ENCODE measurements at regions not wholly inside any gene's neighbourhood (a gene's known extent, or its start where the extent isn't known, plus 50 kb on each side); places are given as distances from the start of the nearest gene placed in this dataset.
"Not testable (repeated sequence)": the region's sequence is repeated elsewhere in the genome, so short reads cannot be mapped to it uniquely, and the experiment has no call there.

- peak; percentile 96 for DNase-seq (ENCODE audit: low read depth)
These were observed 128.8 kb downstream of the ADSS2 start for GRCh38 chr1:244322791-244323521.

- DNase-seq (ENCODE audit: low read depth), result no peak
These were observed 127.4 kb downstream of the ADSS2 start for GRCh38 chr1:244324176-244324883.

GRCh38 chr1:244325056-244325758, 126.5 kb downstream of the ADSS2 start:
- no peak for DNase-seq (ENCODE audit: low read depth)

- DNase-seq (ENCODE audit: low read depth), result no peak
These were observed 125.0 kb downstream of the ADSS2 start for GRCh38 chr1:244326757-244327156.

- no peak for DNase-seq (ENCODE audit: low read depth)
These were observed 124.2 kb downstream of the ADSS2 start for GRCh38 chr1:244327533-244327932.

- DNase-seq (ENCODE audit: low read depth), result no peak
These were observed 123.2 kb downstream of the ADSS2 start for GRCh38 chr1:244328476-244328875.

- no peak for DNase-seq (ENCODE audit: low read depth)
These were observed 122.0 kb downstream of the ADSS2 start for GRCh38 chr1:244329591-244330317.

GRCh38 chr1:244330318-244330625, 121.4 kb downstream of the ADSS2 start:
- no peak for DNase-seq (ENCODE audit: low read depth)

- DNase-seq (ENCODE audit: low read depth), result not testable (repeated sequence)
These were observed 118.9 kb downstream of the ADSS2 start for GRCh38 chr1:244332761-244333160.

- not testable (repeated sequence) for DNase-seq (ENCODE audit: low read depth)
These were observed 117.4 kb downstream of the ADSS2 start for GRCh38 chr1:244334315-244334714.

GRCh38 chr1:244334842-244335241, 116.9 kb downstream of the ADSS2 start:
- DNase-seq (ENCODE audit: low read depth), result not testable (repeated sequence)

GRCh38 chr1:244335456-244335855, 116.3 kb downstream of the ADSS2 start:
- no peak for DNase-seq (ENCODE audit: low read depth)

- no peak for DNase-seq (ENCODE audit: low read depth)
These were observed 115.3 kb downstream of the ADSS2 start for GRCh38 chr1:244336232-244336899.

GRCh38 chr1:244337839-244338238, 113.9 kb downstream of the ADSS2 start:
- DNase-seq (ENCODE audit: low read depth), result no peak

- DNase-seq (ENCODE audit: low read depth), result no peak
These were observed 112.5 kb downstream of the ADSS2 start for GRCh38 chr1:244339073-244339692.

- DNase-seq (ENCODE audit: low read depth), result no peak
These were observed 111.9 kb downstream of the ADSS2 start for GRCh38 chr1:244339776-244340175.

- no peak for DNase-seq (ENCODE audit: low read depth)
These were observed 111.3 kb downstream of the ADSS2 start for GRCh38 chr1:244340396-244340795.

GRCh38 chr1:244341455-244342450, 110.0 kb downstream of the ADSS2 start:
- no peak for DNase-seq (ENCODE audit: low read depth)

GRCh38 chr1:244344001-244344400, 107.7 kb downstream of the ADSS2 start:
- no peak for DNase-seq (ENCODE audit: low read depth)

GRCh38 chr1:244346972-244347618, 104.6 kb downstream of the ADSS2 start:
- no peak for DNase-seq (ENCODE audit: low read depth)
